Ovary (tissue), 7 donors: ENCODE measurements at regions not wholly inside any gene's neighbourhood (a gene's known extent, or its start where the extent isn't known, plus 50 kb on each side); places are given as distances from the start of the nearest gene placed in this dataset.
A peak's percentile ranks its signal among the peaks of the same experiment; 100 is the strongest.

Experiments
- DNase-seq, 5 donors: peaks; one replicate each; pipeline ENCODE4 v3.0.0-alpha.2; 2019 to 2020
- H3K27ac ChIP-seq, 2 donors: fragments of 200-600 bp; one replicate each; pipeline versions ENCODE4 v1.5.1 to v1.8.0; 2019 to 2022
- H3K27me3 ChIP-seq: fragments of 200-600 bp; one replicate; pipeline ENCODE4 v1.8.0; 2022
- H3K36me3 ChIP-seq: fragments of 200-600 bp; sonication (generic); one replicate; pipeline ENCODE4 v1.5.1; 2019
- H3K4me1 ChIP-seq: one replicate; pipeline ENCODE4 v1.8.1; 2013; ENCODE audit warnings: mild to moderate bottlenecking, moderate library complexity; ENCODE audit not compliant: insufficient read depth
- H3K4me3 ChIP-seq: fragments of 200-600 bp; sonication (generic); one replicate; pipeline ENCODE4 v1.5.1; 2017
- H3K9me3 ChIP-seq, 2 donors: fragments of 200-600 bp in 1 of 2; sonication (generic) in 1 of 2; one replicate each; pipeline versions ENCODE4 v1.5.1 to v1.8.1; 2013 to 2019; ENCODE audit warnings: mild to moderate bottlenecking in 1 of 2, moderate library complexity in 1 of 2
- CTCF ChIP-seq, 3 donors: fragments of 450-650 bp in 2 of 3; fragments of 200-600 bp in 1 of 3; IDR thresholded peaks; one replicate each; pipeline versions ENCODE4 v1.5.1 to v1.8.0; 2016 to 2022; ENCODE audit warnings: antibody characterized with exemption in 3 of 3, mild to moderate bottlenecking in 1 of 3
- EP300 ChIP-seq: sonication (generic); formaldehyde crosslinking; IDR thresholded peaks from one replicate; pipeline ENCODE4 v1.6.1; 2017; ENCODE audit warnings: antibody characterized with exemption
- POLR2A ChIP-seq: fragments of 450-650 bp; IDR thresholded peaks from one replicate; pipeline ENCODE4 v1.6.1; 2017; ENCODE audit warnings: antibody characterized with exemption, mild to moderate bottlenecking, moderate library complexity
- WGBS, 3 donors: extraction: QIAGEN DNeasy Blood & Tissue Kit in 1 of 3; methylation state at CpG; one replicate each; pipeline versions ENCODE4 v1.1.5 to v1.1.7; 2013 to 2017; 5-methylcytosine and 5-hydroxymethylcytosine counted together
- intact Hi-C, 4 donors: fragments of 100-400 bp; cut with DNase I; formaldehyde crosslinking; loops; one replicate each; pipeline versions ENCODE4 v1.11.0 to v1.15.1; 2022 to 2023
- donor health status: DM: no; HTN: no; CAD: no; lungs with moderate emphysema.
- donor health status: DM: no; HTN: no; CAD: no.
- donor health status: Bipolar disorder and iron deficiency.
- donor health status: DM: no; HTN: no; CAD: no.
- donor health status: DM: yes; HTN: yes; CAD: no.

- Histone ChIP-seq H3K4me1 (no peaks in the 10 kb centered on the region), H3K27ac (no peak overlapping the region), H3K36me3 (no peaks in the 10 kb centered on the region), H3K27me3 (no peaks in the 10 kb centered on the region), H3K9me3 (no peaks in the 10 kb centered on the region), H3K4me3 (no peak overlapping the region)
- no peak for DNase-seq
- intact Hi-C loops: no loop called here
- 43 to 51% (median 45%) methylated on average over 11 of the region's 11 CpGs for WGBS, 3 donors
- TF ChIP-seq POLR2A (no peak), CTCF (IDR thresholded peaks at IDR 0.05) (no peak), EP300 (no peak)
These were observed 197.3 kb upstream of the PODXL start for GRCh38 chr7:131753620-131754222.

GRCh38 chr7:131747658-131748232, 191.3 kb upstream of the PODXL start:
- no peaks in the 10 kb centered on the region for H3K27me3 ChIP-seq
- H3K9me3 ChIP-seq: no peaks in the 10 kb centered on the region
- 28 to 44% (median 41%) methylated on average over 3 of the region's 3 CpGs for WGBS, 3 donors
- intact Hi-C loops: no loop called here
- no peak overlapping the region for H3K27ac ChIP-seq
- H3K4me1 ChIP-seq: no peaks in the 10 kb centered on the region
- H3K36me3 ChIP-seq: no peaks in the 10 kb centered on the region
- H3K4me3 ChIP-seq: no peak overlapping the region
- DNase-seq: no peak
- TF ChIP-seq POLR2A: no peak
- TF ChIP-seq CTCF (IDR thresholded peaks at IDR 0.05): no peak
- TF ChIP-seq EP300: no peak

- intact Hi-C loops: no loop called here
- DNase-seq: peak in 2 of 5 donors; percentile 13 to 63
- 38 to 40% (median 40%) methylated on average over 15 of the region's 15 CpGs for WGBS, 3 donors
These were observed 189.2 kb upstream of the PODXL start for GRCh38 chr7:131745390-131746248.

GRCh38 chr7:131741446-131741845, 185.0 kb upstream of the PODXL start:
- 3 to 19% (median 7%) methylated on average over 4 of the region's 4 CpGs for WGBS, 3 donors
- no peaks in the 10 kb centered on the region for H3K9me3 ChIP-seq
- no peaks in the 10 kb centered on the region for H3K4me1 ChIP-seq
- DNase-seq: no peak
- TF ChIP-seq CTCF (IDR thresholded peaks at IDR 0.05) (no peak), POLR2A (no peak), EP300 (no peak)
- no peaks in the 10 kb centered on the region for H3K27me3 ChIP-seq
- intact Hi-C loops: no loop called here
- no peaks in the 10 kb centered on the region for H3K36me3 ChIP-seq
- H3K27ac ChIP-seq: no peak overlapping the region
- no peak overlapping the region for H3K4me3 ChIP-seq

More at GRCh38 chr7:131745390-131746248, 189.2 kb upstream of the PODXL start:
- TF ChIP-seq CTCF (IDR thresholded peaks at IDR 0.05) (no peak), POLR2A (no peak), EP300 (no peak)
- Histone ChIP-seq H3K27ac (no peak overlapping the region), H3K4me3 (no peak overlapping the region), H3K9me3 (no peaks in the 10 kb centered on the region), H3K36me3 (no peaks in the 10 kb centered on the region), H3K27me3 (no peaks in the 10 kb centered on the region), H3K4me1 (no peaks in the 10 kb centered on the region)
